NB4 (cell line): ENCODE measurements at regions not wholly inside any gene's neighbourhood (a gene's known extent, or its start where the extent isn't known, plus 50 kb on each side); places are given as distances from the start of the nearest gene placed in this dataset.

Experiments
- DNase-seq: peaks from one replicate; pipeline ENCODE4 v3.0.0; 2010; ENCODE audit warnings: low read depth
- H3K4me3 ChIP-seq: one replicate; pipeline ENCODE4 v1.5.1; 2011; ENCODE audit warnings: mild to moderate bottlenecking, low read depth, low read length, moderate library complexity
- MYC ChIP-seq: IDR thresholded peaks from 2 replicates; pipeline ENCODE4 v1.6.1; 2011; ENCODE audit warnings: low read depth, low read length
- POLR2A ChIP-seq: IDR thresholded peaks from 2 replicates; pipeline ENCODE4 v1.6.1; 2011; ENCODE audit warnings: mild to moderate bottlenecking; ENCODE audit not compliant: insufficient read length; ENCODE audit errors: extremely low read depth
- TF ChIP-seq, protein P1 (sequence below): IDR thresholded peaks from one replicate; pipeline ENCODE4 v1.5.1; 2012; ENCODE audit warnings: low read depth, low read length
- TF ChIP-seq, protein P2 (sequence below): IDR thresholded peaks from 2 replicates; pipeline ENCODE4 v1.6.1; 2011; ENCODE audit warnings: low read depth, low read length

DNA sequence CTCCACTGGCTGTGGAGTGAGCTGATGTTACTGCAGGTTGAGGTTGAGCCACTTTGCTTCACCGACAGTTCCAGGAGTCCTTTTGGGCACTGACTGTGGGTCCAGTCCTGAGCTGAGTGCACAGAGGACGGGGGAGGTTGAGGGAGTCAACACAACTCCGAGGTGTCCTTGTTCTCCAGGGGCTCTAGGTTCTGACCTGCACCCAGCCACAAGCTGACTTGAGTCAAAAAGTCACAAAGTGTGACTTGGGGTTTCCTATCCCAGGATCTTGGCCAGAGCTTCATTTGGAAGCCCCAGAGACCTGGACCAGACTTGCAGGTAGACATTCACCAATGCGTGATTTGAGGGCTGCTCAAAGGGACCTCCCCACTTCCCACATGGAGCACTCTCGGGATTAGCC, 95.0 kb downstream of the FAM43A start:
- no peak for DNase-seq
- TF ChIP-seq, protein P1, sequence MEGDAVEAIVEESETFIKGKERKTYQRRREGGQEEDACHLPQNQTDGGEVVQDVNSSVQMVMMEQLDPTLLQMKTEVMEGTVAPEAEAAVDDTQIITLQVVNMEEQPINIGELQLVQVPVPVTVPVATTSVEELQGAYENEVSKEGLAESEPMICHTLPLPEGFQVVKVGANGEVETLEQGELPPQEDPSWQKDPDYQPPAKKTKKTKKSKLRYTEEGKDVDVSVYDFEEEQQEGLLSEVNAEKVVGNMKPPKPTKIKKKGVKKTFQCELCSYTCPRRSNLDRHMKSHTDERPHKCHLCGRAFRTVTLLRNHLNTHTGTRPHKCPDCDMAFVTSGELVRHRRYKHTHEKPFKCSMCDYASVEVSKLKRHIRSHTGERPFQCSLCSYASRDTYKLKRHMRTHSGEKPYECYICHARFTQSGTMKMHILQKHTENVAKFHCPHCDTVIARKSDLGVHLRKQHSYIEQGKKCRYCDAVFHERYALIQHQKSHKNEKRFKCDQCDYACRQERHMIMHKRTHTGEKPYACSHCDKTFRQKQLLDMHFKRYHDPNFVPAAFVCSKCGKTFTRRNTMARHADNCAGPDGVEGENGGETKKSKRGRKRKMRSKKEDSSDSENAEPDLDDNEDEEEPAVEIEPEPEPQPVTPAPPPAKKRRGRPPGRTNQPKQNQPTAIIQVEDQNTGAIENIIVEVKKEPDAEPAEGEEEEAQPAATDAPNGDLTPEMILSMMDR: no peak
- TF ChIP-seq, protein P2, sequence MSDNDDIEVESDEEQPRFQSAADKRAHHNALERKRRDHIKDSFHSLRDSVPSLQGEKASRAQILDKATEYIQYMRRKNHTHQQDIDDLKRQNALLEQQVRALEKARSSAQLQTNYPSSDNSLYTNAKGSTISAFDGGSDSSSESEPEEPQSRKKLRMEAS: no peak
- TF ChIP-seq POLR2A (no peak), MYC (no peak)
- H3K4me3 ChIP-seq: no peak overlapping the region

DNA sequence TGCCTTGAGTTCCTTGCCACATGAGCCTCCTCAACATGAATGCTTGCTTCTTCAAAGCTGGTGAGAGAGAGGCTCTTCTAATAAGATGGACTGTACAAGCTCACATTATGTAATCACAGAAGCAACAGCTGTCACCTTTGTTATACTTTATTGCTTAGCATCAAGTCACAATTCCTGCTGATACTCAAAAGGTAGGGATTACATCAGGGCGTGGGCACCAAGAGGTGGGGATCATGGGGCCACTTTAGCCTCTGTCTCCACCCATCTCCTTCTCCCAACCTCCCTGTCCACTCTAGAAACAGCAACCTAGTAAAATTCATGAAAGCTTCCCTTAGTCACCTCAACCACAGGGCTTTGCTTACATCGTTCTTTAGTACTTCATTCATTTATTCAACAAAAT, 95.9 kb downstream of the FAM43A start:
- no peak for DNase-seq
- H3K4me3 ChIP-seq: no peak overlapping the region
- TF ChIP-seq MYC (no peak), POLR2A (no peak)
- TF ChIP-seq, protein P1: no peak
- TF ChIP-seq, protein P2: no peak

DNA sequence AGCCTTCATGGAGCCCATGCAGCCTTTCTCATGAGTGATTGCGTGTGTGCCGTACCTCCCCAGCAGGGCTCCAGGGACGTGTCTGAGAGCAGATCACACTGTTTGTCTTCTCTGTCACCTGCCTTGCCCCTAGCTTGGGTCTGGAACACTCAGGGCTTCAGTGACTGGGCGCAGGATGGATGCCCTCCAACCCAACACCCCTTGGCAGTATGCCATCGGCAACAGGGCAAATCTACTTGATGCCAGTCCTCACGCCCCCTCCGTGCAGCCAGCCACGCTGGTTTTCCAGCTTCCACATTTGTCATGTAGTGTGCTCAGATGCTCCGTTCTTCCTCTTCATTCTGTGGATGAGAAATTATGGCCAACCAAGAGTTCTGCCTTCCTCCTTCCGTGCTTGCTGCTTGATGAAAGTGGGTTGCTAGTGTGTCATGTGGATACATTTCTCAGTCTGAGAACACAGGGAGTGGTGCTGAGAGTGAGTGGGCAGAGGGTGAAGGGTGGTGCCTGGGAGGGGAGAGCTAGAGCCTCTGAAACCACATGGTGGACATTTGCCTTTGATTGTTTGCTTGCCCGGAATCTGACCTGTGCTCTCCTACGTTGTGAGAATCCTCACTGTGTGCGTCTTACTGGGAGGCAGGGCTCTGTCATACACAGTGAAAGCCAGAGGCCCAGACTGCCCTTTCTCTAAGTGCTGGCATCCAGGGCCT, 97.2 kb downstream of the FAM43A start:
- no peak overlapping the region for H3K4me3 ChIP-seq
- no peak for DNase-seq
- TF ChIP-seq MYC: no peak
- TF ChIP-seq, protein P2: no peak
- no peak for TF ChIP-seq POLR2A
- TF ChIP-seq, protein P1: no peak

DNA sequence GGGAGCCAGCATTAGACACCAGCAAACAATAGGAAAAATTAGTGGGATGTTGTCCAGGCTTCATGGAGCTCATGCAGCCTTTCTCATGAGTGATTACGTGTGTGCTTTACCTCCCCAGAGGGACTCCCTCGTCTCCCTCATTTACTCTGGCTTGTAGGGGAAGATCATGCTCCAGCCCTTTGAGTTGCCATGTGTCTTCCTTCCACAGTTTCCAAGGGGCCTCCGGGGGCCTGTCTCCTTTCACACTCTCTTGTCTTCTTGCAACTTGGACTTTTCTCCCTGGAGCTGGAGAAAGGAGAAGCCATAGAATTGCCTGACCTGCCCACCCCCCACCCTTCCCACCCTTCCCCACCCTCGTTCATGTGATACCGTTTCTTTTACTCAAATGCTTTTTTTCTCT, 98.7 kb downstream of the FAM43A start:
- TF ChIP-seq, protein P1: no peak
- no peak for TF ChIP-seq MYC
- no peak for TF ChIP-seq POLR2A
- TF ChIP-seq, protein P2: no peak
- no peak overlapping the region for H3K4me3 ChIP-seq
- DNase-seq: no peak

DNA sequence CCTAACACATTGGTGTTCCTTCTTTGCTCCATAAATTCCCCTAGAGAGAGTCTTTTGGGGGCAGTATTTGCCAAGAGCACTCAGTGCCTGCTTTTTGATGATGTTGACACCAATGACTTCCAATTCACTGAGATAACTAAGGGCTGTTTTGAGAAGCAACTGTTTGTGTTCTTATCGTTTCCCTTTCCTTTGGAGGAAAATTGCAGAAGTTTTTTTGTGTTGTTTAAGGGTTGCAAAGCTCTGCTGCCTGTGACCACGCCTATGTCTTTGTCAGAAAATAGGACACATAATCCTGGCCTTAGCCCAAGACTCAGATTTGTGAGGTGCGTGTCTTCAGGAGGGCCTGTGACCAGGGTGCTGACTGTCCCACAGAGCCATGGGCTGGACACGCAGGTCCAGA, 99.6 kb downstream of the FAM43A start:
- DNase-seq: no peak
- no peak overlapping the region for H3K4me3 ChIP-seq
- TF ChIP-seq, protein P1: no peak

DNA sequence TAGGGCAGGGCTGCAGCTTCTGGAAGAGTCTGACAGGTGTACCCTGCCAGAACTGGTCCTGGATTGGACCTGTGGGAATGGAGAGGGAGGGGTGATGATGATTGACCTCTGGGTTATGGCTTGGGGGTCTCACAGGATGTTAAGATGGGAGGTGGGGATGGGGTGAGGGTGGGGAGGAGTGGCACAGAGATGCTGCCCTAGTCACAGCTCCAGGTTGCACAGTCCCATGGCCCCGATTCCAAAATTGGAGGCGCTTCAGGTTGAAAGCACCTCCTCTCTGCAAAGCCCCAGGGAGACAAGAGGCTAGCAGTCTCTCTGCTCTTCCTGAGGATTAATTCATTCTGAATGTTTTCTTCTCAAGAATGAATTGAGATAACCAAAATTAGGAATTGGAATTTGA, 101.4 kb downstream of the FAM43A start:
- no peak for TF ChIP-seq MYC
- TF ChIP-seq, protein P2: no peak
- no peak for TF ChIP-seq POLR2A
- TF ChIP-seq, protein P1: no peak
- DNase-seq: no peak
- H3K4me3 ChIP-seq: no peak overlapping the region
